Upper lobe of right lung (tissue), 1 donor: ENCODE measurements at regions not wholly inside any gene's neighbourhood (a gene's known extent, or its start where the extent isn't known, plus 50 kb on each side); places are given as distances from the start of the nearest gene placed in this dataset.

Experiments used
- ATAC-seq: fragments of 200-7000 bp; cut with Tn5 transposase; one replicate; pipeline ENCODE4 v1.9.1; 2020; ENCODE audit warnings: mild to moderate bottlenecking, moderate library complexity
- DNase-seq: peaks from one replicate; pipeline ENCODE4 v3.0.0-alpha.2; 2020
- H3K27ac ChIP-seq: fragments of 200-600 bp; one replicate; pipeline ENCODE4 v1.8.0; 2022
- H3K27me3 ChIP-seq: fragments of 200-600 bp; one replicate; pipeline ENCODE4 v1.8.0; 2022; ENCODE audit warnings: mild to moderate bottlenecking
- H3K36me3 ChIP-seq: fragments of 200-600 bp; one replicate; pipeline ENCODE4 v1.8.0; 2022
- H3K4me1 ChIP-seq: fragments of 200-600 bp; one replicate; pipeline ENCODE4 v1.8.0; 2022
- H3K4me3 ChIP-seq: fragments of 200-600 bp; one replicate; pipeline ENCODE4 v1.8.0; 2022; ENCODE audit warnings: mild to moderate bottlenecking
- H3K9me3 ChIP-seq: fragments of 200-600 bp; one replicate; pipeline ENCODE4 v1.8.0; 2022
- intact Hi-C: fragments of 100-400 bp; cut with DNase I; formaldehyde crosslinking; loops from one replicate; pipeline ENCODE4 v1.11.0; 2022
- TF ChIP-seq, protein P1 (sequence below): fragments of 200-600 bp; IDR thresholded peaks from one replicate; pipeline ENCODE4 v1.8.0; 2022; ENCODE audit warnings: antibody characterized with exemption
- donor health status: DM: no; HTN: yes; CAD: no; lungs with severe emphysema.

DNA sequence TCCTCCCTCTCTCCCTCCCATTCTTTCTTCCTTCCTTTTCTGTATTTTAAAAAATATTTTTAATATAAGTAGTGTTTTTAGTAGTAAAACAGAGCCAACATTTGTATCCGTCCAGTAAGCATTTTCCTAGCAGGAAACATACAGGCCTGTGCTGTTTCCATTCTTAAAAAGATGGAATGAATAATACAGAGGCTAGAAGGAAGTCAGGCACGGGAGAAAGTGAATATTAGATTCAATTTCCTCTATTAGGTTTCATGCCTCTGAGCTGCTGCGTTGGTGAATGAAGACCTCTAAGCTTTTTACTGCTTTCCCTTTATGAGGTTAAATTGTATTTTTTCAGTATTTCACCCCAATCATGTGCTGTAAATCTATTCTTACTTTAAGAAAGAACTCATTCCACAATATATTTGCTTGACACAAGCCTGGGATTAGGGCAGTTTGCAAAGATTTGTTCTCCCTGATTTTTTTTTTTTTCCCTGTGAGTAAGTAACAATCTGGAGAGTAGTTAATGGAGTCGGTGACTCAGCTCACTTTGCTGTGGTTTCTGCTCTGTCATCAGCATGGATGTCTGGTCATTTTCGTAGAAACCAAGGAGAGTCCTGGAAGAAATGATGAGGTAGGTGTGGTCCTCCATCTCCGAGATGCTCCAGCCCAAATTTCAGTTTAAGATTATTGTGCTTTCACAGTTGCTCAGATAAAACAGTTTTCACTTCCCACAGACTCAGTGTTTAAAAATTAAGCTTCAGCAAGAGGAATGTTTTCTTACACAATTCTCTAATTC, 76.1 kb upstream of the PITRM1 start:
- no peak for ATAC-seq
- H3K9me3 ChIP-seq: no peaks in the 10 kb centered on the region
- intact Hi-C loops: no loop called here
- TF ChIP-seq, protein P1, sequence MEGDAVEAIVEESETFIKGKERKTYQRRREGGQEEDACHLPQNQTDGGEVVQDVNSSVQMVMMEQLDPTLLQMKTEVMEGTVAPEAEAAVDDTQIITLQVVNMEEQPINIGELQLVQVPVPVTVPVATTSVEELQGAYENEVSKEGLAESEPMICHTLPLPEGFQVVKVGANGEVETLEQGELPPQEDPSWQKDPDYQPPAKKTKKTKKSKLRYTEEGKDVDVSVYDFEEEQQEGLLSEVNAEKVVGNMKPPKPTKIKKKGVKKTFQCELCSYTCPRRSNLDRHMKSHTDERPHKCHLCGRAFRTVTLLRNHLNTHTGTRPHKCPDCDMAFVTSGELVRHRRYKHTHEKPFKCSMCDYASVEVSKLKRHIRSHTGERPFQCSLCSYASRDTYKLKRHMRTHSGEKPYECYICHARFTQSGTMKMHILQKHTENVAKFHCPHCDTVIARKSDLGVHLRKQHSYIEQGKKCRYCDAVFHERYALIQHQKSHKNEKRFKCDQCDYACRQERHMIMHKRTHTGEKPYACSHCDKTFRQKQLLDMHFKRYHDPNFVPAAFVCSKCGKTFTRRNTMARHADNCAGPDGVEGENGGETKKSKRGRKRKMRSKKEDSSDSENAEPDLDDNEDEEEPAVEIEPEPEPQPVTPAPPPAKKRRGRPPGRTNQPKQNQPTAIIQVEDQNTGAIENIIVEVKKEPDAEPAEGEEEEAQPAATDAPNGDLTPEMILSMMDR: no peak
- H3K27me3 ChIP-seq: no peaks in the 10 kb centered on the region
- H3K4me3 ChIP-seq: no peak overlapping the region
- H3K4me1 ChIP-seq: peaks cover 6% of the 10 kb centered on the region
- no peaks in the 10 kb centered on the region for H3K36me3 ChIP-seq
- DNase-seq: no peak
- peak overlapping the region; percentile 48 for H3K27ac ChIP-seq

DNA sequence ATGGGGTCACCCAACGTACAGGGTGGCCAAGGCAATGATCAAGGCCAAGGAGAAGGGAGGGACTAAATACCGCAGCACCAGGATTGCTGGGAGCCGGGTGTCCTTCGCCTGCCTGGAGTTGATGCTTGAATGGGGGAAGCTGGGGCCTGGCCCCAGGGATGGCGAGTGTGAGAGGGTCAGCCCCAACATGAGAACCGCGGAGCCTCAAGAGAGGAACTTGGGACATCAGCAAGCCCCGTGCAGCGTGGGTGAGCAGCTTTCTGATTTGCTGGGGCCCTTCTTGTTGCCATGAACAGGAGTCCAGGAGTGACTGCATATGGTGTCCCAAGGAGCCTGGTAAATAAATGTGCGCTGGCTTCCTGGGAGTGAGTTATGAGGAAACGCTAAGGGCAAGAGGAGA, 72.8 kb upstream of the PITRM1 start:
- Histone ChIP-seq H3K4me1 (peaks cover 6% of the 10 kb centered on the region), H3K36me3 (no peaks in the 10 kb centered on the region), H3K4me3 (no peak overlapping the region), H3K27me3 (no peaks in the 10 kb centered on the region), H3K27ac (no peak overlapping the region), H3K9me3 (no peaks in the 10 kb centered on the region)
- no peak for ATAC-seq
- DNase-seq: no peak
- intact Hi-C loops: no loop called here
- TF ChIP-seq, protein P1: no peak

DNA sequence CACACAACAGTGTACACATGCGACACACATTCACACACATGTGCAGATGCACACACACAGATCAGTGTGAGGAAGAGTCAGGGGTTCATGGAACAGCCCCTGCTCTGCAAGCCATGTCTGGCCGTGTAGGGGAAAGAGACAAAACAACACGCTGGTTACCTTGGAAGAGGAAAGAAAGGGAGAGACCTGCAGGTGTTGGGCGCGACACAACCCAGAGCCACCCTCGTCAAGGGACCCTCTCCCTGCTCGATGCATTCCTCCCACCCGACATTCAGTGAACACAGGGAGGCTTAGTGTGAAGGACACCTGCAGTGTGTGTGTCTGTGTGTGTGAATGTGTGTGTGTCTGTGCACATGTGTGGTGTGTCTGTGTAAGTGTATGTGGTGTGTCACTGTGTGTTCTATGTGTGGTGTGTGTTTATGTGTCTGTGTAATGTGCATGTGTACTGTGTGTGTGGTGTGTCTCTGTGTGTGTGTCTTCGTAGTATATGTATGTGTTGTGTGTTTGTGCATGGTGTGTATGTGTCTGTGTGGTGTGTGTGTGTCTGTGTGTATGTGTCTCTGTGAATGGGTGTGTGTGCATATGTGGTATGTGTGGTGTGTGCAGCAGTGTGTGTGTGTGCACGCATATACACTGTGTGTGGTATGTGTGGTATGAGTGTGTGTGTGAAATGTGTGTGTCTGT, 69.5 kb upstream of the PITRM1 start:
- intact Hi-C loops: no loop called here
- ATAC-seq (no peak), DNase-seq (no peak)
- H3K4me1 ChIP-seq: peaks cover 7% of the 10 kb centered on the region
- TF ChIP-seq, protein P1: no peak
- no peak overlapping the region for H3K4me3 ChIP-seq
- no peaks in the 10 kb centered on the region for H3K9me3 ChIP-seq
- no peaks in the 10 kb centered on the region for H3K36me3 ChIP-seq
- H3K27me3 ChIP-seq: no peaks in the 10 kb centered on the region
- H3K27ac ChIP-seq: no peak overlapping the region

DNA sequence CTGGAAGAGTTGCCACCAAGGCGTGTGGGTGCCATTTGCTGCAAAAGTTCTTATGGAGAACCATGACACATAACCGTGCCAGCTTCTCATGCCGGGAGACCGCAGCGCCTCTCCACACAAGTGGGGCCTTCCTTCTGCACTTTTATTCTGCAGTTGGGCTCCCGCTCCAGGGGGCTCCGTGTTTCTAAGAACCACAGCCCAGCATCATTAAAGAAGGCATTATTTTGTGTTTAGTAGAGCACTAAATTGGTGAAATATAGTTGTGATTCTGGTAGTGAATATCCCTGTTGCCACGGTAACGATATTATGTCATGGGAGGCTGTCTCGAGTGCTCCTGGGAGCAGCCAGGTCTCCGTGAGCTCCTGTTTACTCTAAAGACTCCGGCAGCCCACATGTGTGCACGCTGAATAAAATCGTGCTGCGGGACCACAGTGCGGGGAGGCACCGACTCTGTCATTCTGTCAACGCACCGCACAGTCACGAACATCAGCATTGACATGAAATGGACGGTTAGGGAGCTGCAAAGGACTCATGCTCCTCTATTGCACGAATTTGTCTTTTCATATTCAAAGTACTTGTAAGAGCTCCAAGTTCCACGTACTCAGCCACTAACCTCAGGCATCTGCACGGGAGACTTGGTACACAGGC, 68.8 kb upstream of the PITRM1 start:
- no peak for DNase-seq

More for the DNA sequence above, 68.8 kb upstream of the PITRM1 start:
- Histone ChIP-seq H3K27me3 (no peaks in the 10 kb centered on the region), H3K9me3 (no peaks in the 10 kb centered on the region), H3K36me3 (no peaks in the 10 kb centered on the region), H3K4me3 (no peak overlapping the region), H3K27ac (no peak overlapping the region), H3K4me1 (peaks cover 7% of the 10 kb centered on the region)
- intact Hi-C loops: no loop called here
- no peak for ATAC-seq
- TF ChIP-seq, protein P1: no peak
